CD14-positive monocyte (primary cell): ENCODE measurements at regions not wholly inside any gene's neighbourhood (a gene's known extent, or its start where the extent isn't known, plus 50 kb on each side); places are given as distances from the start of the nearest gene placed in this dataset.

Experiments
- DNase-seq, 3 donors: peaks; one replicate each; pipeline ENCODE4 v3.0.0-alpha.2; 2011 to 2022
- H2AFZ ChIP-seq: 2 replicates; pipeline ENCODE4 v1.6.0; 2012; ENCODE audit warnings: mild to moderate bottlenecking, low read depth, low read length, inconsistent platforms; ENCODE audit not compliant: insufficient read depth, poor library complexity, severe bottlenecking
- H3K27ac ChIP-seq, 2 donors: 1 replicate in 1 of 2; 2 replicates in 1 of 2; pipeline ENCODE4 v1.5.1; 2012 to 2013; ENCODE audit warnings: low read length in 2 of 2, control low read depth in 1 of 2, inconsistent platforms in 1 of 2, low read depth in 1 of 2, mild to moderate bottlenecking in 1 of 2
- H3K27me3 ChIP-seq, 2 donors: one replicate each; pipeline versions ENCODE4 v1.6.0 to v1.6.1; 2011 to 2013; ENCODE audit warnings: low read length in 2 of 2; ENCODE audit not compliant: control insufficient read depth in 2 of 2, insufficient read depth in 2 of 2
- H3K36me3 ChIP-seq, 2 donors: replicated peaks in 1 of 2; 1 replicate in 1 of 2; 2 replicates in 1 of 2; pipeline versions ENCODE4 v1.5.1 to v1.6.1; 2012 to 2013; ENCODE audit warnings: low read length in 2 of 2, control low read depth in 1 of 2, inconsistent platforms in 1 of 2, mild to moderate bottlenecking in 1 of 2; ENCODE audit not compliant: insufficient read depth in 2 of 2, control insufficient read depth in 1 of 2
- H3K4me1 ChIP-seq, 2 donors: 1 replicate in 1 of 2; 2 replicates in 1 of 2; pipeline versions ENCODE4 v1.5.1 to v1.6.1; 2012 to 2013; ENCODE audit warnings: low read length in 2 of 2, control low read depth in 1 of 2, inconsistent platforms in 1 of 2, mild to moderate bottlenecking in 1 of 2, moderate library complexity in 1 of 2; ENCODE audit not compliant: insufficient read depth in 2 of 2, control insufficient read depth in 1 of 2
- H3K4me2 ChIP-seq: replicated peaks from 2 replicates; pipeline ENCODE3; 2012; ENCODE audit warnings: low read length, moderate library complexity, mild to moderate bottlenecking; ENCODE audit not compliant: poor library complexity, severe bottlenecking; ENCODE audit errors: extremely low read depth
- H3K4me3 ChIP-seq, 3 experiments: fragments of 200-600 bp in 1 of 3; sonication (generic) in 1 of 3; replicated peaks in 1 of 3; 1 replicate in 2 of 3; 2 replicates in 1 of 3; pipeline ENCODE4 v1.5.1; 2011 to 2013; ENCODE audit warnings: low read length in 3 of 3, mild to moderate bottlenecking in 3 of 3, control low read depth in 2 of 3, low read depth in 2 of 3, inconsistent platforms in 1 of 3, moderate library complexity in 1 of 3
- H3K79me2 ChIP-seq: 2 replicates; pipeline ENCODE4 v1.6.0; 2012; ENCODE audit warnings: mild to moderate bottlenecking, control low read depth, inconsistent platforms, low read length, moderate library complexity; ENCODE audit not compliant: insufficient read depth
- H3K9ac ChIP-seq: 2 replicates; pipeline ENCODE4 v1.6.0; 2017; ENCODE audit warnings: low read length, mild to moderate bottlenecking; ENCODE audit not compliant: insufficient read depth, poor library complexity, severe bottlenecking
- H3K9me3 ChIP-seq, 2 donors: replicated peaks in 1 of 2; 1 replicate in 1 of 2; 2 replicates in 1 of 2; pipeline versions ENCODE4 v1.5.1 to v1.6.1; 2012 to 2013; ENCODE audit warnings: low read length in 2 of 2, control low read depth in 1 of 2; ENCODE audit not compliant: control insufficient read depth in 1 of 2, insufficient read depth in 1 of 2
- H4K20me1 ChIP-seq: 2 replicates; pipeline ENCODE4 v1.6.0; 2012; ENCODE audit warnings: mild to moderate bottlenecking, low read length, control low read depth, moderate library complexity; ENCODE audit not compliant: insufficient read depth
- H3K27ac Mint-ChIP-seq, 7 donors: one replicate each; pipeline ENCODE4 v1.8.0; 2020; ENCODE audit warnings: mild to moderate bottlenecking in 7 of 7, mixed read lengths in 7 of 7, moderate library complexity in 6 of 7, inconsistent platforms in 2 of 7
- H3K27me3 Mint-ChIP-seq, 3 donors: one replicate each; pipeline ENCODE4 v1.8.0; 2021 to 2022; ENCODE audit warnings: low read depth in 3 of 3, mild to moderate bottlenecking in 3 of 3, mixed read lengths in 3 of 3, moderate library complexity in 3 of 3, inconsistent platforms in 1 of 3
- H3K36me3 Mint-ChIP-seq, 2 donors: one replicate each; pipeline ENCODE4 v1.8.0; 2020; ENCODE audit warnings: mixed read lengths in 2 of 2, inconsistent platforms in 1 of 2, mild to moderate bottlenecking in 1 of 2
- H3K4me1 Mint-ChIP-seq: one replicate; pipeline ENCODE4 v1.8.0; 2020; ENCODE audit warnings: mild to moderate bottlenecking, mixed read lengths
- H3K4me3 Mint-ChIP-seq, 2 donors: one replicate each; pipeline ENCODE4 v1.8.0; 2020; ENCODE audit warnings: mild to moderate bottlenecking in 2 of 2, mixed read lengths in 2 of 2, moderate library complexity in 1 of 2
- H3K9me3 Mint-ChIP-seq, 7 donors: one replicate each; pipeline ENCODE4 v1.8.0; 2020 to 2022; ENCODE audit warnings: mixed read lengths in 7 of 7, mild to moderate bottlenecking in 6 of 7, moderate library complexity in 6 of 7, inconsistent platforms in 2 of 7
- CTCF ChIP-seq: fragments of 200-600 bp; IDR thresholded peaks from one replicate; pipeline ENCODE4 v1.8.0; 2022; ENCODE audit warnings: antibody characterized with exemption, mild to moderate bottlenecking
- WGBS: methylation state at CpG from one replicate; pipeline ENCODE4 v1.1.5; 2013; ENCODE audit warnings: missing lambda C conversion rate; ENCODE audit not compliant: insufficient coverage; 5-methylcytosine and 5-hydroxymethylcytosine counted together
- intact Hi-C, 2 donors: fragments of 100-400 bp; cut with micrococcal nuclease; formaldehyde crosslinking; loops; one replicate each; pipeline versions ENCODE4 v1.15.0 to v1.15.1; 2023

DNA sequence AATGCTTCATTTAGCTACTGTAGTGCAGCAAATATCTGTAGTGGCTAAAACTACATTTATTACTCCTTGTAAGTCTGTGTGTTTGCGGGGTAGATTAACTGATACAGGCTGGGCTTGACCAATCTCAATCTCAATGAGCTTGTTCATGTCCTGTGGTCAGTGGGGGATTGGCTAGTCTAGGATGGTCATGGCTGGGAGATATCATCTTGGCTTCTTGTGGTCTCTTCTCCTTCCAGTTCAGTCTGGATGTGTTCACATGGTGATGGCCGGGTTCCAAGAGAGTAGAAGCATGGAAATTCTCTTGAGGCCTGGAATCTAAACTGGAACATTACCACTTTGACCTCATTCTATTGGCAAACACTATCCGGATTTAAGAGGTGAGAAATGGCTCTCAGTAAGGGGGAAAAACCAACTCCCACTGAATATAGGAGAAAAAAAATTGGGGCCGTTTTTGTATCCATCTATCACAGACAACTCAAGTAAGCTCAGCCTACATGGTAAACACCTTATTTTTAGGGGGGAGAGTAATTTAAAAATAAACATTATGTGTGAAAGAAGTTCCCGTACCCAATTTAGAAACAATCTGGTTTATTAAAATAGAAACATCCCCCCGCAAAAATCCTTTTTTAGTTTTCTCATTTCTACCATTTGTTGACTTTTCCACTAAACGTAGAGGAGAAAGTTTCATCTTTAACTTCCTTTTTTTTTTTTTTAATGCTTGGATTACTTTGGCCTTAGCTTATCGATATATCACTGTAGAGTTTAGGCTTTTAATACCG is 284.9 kb upstream of the TBC1D5 start:
- no peaks in the 10 kb centered on the region for H3K79me2 ChIP-seq
- Mint-ChIP-seq H3K4me3 (no peak overlapping the region), H3K4me1 (peaks cover 8% of the 10 kb centered on the region), H3K27me3 (no peaks in the 10 kb centered on the region), H3K27ac (no peak overlapping the region), H3K36me3 (no peaks in the 10 kb centered on the region), H3K9me3 (peaks cover 0 to 4% (median 0%) of the 10 kb centered on the region in 7 donors)
- no peak overlapping the region for H3K4me3 ChIP-seq
- no peaks in the 10 kb centered on the region for H4K20me1 ChIP-seq
- DNase-seq = no peak
- H3K9ac ChIP-seq = no peak overlapping the region
- no peak overlapping the region for H2AFZ ChIP-seq
- H3K36me3 ChIP-seq = no peaks in the 10 kb centered on the region
- no peak overlapping the region for H3K4me2 ChIP-seq
- H3K4me1 ChIP-seq = no peaks in the 10 kb centered on the region
- no peaks in the 10 kb centered on the region for H3K9me3 ChIP-seq
- no peaks in the 10 kb centered on the region for H3K27me3 ChIP-seq
- WGBS = 90% methylated on average over 2 of the region's 9 CpGs
- no peak for TF ChIP-seq CTCF
- H3K27ac ChIP-seq = no peak overlapping the region
- intact Hi-C loops = no loop called here

DNA sequence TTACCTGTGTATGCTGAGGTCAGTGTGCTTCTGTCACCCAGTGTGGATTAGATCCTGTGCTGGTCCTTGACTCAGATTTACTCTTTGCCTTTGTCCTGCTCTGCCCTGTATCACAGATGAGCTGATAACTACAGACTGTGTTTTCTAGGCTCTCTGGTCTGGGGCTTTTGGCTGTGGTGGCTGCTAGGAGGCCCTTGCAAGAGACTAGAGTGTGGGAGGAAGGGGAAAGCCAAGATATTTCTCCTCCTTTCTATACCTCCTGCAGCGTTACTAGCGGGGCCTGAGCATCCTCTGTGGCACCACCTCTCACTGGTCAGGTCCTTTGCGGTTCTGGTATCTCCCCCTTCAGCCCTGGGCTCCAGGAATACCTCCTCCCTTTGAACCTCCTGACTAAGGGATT is 282.3 kb upstream of the TBC1D5 start:
- no peaks in the 10 kb centered on the region for H3K79me2 ChIP-seq
- DNase-seq = no peak
- no peak for TF ChIP-seq CTCF
- no peak overlapping the region for H3K4me3 ChIP-seq
- no peak overlapping the region for H3K27ac Mint-ChIP-seq
- H3K4me2 ChIP-seq = no peak overlapping the region
- intact Hi-C loops = no loop called here
- H3K36me3 Mint-ChIP-seq = no peaks in the 10 kb centered on the region
- no peak overlapping the region for H3K9ac ChIP-seq
- H3K27ac ChIP-seq = no peak overlapping the region
- no CpG with 5 or more reads among the region's 3 CpGs for WGBS
- no peaks in the 10 kb centered on the region for H3K27me3 Mint-ChIP-seq
- no peak overlapping the region for H3K4me3 Mint-ChIP-seq
- no peaks in the 10 kb centered on the region for H3K36me3 ChIP-seq
- H4K20me1 ChIP-seq = no peaks in the 10 kb centered on the region
- no peaks in the 10 kb centered on the region for H3K4me1 ChIP-seq
- peaks cover 8% of the 10 kb centered on the region for H3K4me1 Mint-ChIP-seq
- H3K27me3 ChIP-seq = no peaks in the 10 kb centered on the region
- peaks cover 2 to 7% (median 4%) of the 10 kb centered on the region in 7 donors for H3K9me3 Mint-ChIP-seq
- no peak overlapping the region for H2AFZ ChIP-seq
- H3K9me3 ChIP-seq = peaks cover 3% of the 10 kb centered on the region in 2 donors
